ENCODE measurements at regions not wholly inside any gene's neighbourhood (a gene's known extent, or its start where the extent isn't known, plus 50 kb on each side); places are given as distances from the start of the nearest gene placed in this dataset.

DNA sequence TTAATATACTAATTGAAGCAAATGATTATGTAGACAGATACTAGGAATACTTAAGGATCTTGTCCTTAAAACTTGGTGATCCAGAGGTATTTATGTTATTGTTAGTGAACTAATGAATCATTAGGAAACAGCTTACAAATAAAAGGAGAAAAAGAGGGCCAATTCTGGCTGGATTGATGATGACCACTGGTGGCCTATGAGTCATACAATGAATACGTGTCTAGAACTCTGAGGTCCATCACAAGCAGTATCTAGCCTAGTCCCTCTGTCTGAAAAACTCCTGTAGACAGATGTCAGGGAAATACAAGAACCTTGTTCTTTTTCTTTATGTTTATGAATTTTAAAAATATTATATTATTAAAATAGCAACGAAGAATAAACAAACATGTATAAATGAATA lies 51.7 kb upstream of the RTL1 start:
- DNase-seq: no peak

- no peak for DNase-seq
Observed at GRCh38 chr14:100962494-100962893, 59.0 kb upstream of the RTL1 start.

DNA sequence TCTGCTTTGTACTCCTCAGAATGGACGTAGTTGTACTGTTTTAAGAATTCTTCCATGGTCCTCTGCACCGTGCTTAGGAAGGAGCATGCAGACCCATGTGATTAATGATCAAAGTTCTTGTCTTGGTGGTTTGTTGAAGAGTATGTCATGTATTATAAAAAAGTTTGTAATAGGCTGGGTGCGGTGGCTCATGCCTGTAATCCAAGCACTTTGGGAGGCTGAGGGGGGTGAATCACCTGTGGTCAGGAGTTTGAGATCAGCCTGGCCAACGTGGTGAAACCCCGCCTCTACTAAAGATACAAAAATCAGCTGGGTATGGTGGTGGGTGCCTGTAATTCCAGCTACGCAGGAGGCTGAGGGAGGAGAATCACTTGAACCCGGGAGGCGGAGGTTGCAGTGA lies 61.8 kb upstream of the RTL1 start:
- DNase-seq: no peak

GRCh38 chr14:100967178-100967577 lies 63.7 kb upstream of the RTL1 start:
- DNase-seq: no peak

- no peak for DNase-seq
Observed at GRCh38 chr14:100967930-100968329, 64.4 kb upstream of the RTL1 start.

- no peak for DNase-seq
Observed at GRCh38 chr14:100972118-100972897, 68.8 kb upstream of the RTL1 start.

DNA sequence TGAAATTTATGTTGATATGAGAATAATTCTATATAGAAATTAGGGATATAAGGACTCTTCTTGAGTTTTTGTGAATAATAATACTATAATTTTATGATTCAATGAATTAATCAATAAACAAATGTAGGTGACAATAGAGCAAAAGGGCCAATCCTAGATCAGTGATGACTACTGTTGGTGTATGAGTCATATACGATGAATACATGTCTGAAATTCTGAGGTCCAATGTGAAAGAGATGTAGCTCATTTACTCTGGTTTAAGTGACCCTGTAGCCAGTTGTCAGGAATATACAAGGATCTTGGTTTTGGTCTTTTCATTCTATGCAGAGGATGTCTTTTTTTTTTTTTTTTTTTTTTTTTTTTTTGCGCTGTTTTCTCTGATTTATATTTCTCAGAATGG lies 72.1 kb upstream of the RTL1 start:
- no peak for DNase-seq

DNA sequence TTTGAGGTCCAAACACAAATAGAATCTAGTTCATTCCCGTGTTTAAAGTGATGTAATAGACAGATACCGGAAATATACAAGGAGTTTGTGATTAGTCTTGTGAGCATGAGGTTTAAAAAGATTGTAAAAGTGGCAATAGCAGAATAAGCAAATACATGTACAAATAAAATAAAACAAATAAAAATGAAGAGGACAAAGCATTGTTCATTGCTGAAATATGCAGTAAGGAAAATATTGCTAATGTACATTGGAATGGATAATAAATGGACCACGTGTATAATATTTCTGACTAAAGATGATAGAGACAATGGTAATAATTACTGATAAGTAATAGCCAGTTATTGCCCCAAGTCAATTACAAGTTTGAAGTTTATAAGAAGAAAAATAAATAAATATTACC lies 75.6 kb upstream of the RTL1 start:
- DNase-seq: no peak

DNA sequence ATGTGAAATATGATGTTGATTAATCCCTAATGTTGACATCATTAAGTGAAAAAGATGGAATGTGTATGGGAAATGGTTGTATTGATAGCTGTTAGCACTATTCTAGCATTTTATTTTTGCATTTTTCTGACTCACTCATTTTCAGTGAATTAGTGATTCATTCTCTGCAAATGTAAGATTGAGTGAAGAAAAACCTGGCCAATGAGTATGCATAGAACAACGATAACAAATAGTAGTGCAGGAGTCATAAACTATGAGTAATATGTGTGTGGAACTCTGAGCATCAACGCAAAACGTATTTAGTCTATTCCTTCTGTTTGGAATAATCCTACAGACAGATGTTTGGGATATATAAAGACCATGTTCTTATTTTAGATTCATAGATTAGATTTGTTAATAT lies 76.3 kb upstream of the RTL1 start:
- no peak for DNase-seq

DNA sequence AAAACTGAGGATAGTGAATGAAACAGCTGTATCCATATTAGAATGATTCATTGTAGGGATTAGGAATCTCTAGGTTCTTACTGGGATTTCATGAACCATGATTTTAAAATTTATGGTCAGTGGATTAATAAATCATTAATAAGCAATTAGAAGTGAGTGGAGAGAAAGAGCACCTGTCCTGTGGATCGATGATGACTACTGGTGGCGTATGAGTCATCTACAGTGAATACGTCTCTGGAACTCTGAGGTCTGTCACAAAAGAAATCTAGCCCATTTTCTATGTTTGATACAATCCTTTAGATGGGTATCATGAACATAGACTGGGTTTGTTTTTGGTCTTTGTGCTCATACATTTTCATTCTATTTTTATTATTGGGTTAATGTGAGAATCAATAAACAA lies 77.3 kb upstream of the RTL1 start:
- no peak for DNase-seq

DNA sequence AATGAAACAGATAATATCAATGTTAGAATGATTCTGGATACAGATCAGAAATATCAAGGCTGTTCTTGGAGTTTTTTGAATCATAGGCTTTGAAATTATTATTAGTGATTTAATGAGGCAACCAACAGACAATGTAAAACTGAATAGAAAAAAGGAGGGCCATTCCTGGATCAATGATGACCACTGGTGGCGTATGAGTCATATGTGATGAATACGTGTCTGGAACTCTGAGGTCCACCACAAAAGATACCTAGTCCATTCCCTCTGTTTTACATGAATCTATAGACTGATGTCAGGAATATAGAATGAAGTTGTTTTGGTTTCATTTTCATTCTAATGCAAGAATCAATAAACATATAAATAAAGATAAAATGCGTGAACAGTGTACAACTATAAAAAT lies 78.3 kb upstream of the RTL1 start:
- DNase-seq: no peak

GRCh38 chr14:100982353-100982752 lies 78.8 kb upstream of the RTL1 start:
- no peak for DNase-seq

DNA sequence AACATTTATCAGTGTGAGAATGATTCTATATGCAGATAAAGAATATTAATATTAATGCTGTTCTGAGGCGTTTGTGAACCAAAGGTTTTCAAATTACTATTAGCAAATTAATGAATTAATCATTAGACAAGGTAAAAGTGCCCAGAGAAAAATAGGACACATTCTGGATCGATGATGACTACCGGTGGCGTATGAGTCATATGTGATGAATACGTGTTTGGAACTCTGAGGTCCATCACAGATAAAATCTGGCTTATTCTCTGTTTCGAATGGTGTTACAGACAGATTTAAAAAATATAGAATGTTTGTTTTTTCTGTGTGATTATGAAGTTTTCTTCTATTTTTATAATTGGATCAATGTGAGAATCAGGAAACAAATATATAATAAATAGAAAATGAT lies 79.2 kb upstream of the RTL1 start:
- no peak for DNase-seq

- DNase-seq: no peak
Observed at GRCh38 chr14:100983710-100984109, 80.2 kb upstream of the RTL1 start.

DNA sequence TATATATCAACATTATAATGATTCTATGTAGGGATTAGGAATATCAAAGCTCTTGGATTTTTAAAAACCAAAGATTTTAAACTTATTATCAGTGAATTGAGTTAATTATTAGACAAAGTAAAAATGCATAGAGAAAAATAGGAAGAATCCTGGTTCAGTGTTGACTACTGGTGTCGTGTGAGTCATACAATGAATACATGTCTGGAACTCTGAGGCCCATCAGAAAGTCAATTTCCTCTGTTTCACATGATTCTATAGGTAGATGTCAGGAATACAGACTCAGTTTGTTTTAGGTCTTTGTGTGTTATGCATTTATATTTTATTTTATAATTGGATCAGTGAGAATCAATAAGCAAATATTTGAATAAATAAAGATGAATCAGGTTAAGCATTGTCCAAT lies 84.5 kb upstream of the RTL1 start:
- DNase-seq: no peak

GRCh38 chr14:100988411-100988900 lies 84.9 kb upstream of the RTL1 start:
- no peak for DNase-seq

DNA sequence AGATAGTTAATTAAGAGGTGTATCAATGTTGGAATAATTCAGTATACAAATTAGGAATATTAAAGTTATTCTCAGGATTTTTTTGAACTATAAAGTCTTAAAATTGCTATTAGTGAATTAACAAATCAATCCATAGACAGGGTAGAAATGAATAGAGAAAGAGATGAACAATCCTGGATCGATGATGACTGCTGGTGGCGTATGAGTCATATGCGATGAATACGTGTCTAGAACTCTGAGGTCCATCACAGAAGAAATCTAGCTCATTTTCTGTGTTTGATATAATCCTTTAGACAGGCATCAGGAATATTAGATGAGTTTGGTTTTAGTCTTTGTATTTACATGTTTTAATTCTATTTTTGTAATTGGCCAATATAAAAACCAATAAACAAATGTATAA lies 85.4 kb upstream of the RTL1 start:
- no peak for DNase-seq

DNA sequence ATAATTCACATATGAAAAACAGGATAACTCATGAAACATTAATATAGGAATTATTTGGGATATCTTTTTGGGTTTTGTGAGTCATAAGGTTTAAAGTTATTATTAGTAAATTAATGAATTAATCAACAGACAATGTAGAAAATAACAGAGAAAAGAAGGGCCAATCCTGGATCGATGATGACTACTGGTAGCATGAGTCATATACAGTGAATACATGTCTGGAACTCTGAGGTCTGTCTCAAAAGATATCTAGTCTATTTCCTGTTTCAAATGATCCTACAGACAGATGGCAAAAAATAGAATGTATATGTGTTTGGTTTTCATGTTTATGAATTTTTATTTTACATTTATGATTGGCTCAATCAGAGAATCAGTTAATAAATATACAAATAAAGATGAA lies 86.4 kb upstream of the RTL1 start:
- no peak for DNase-seq

DNA sequence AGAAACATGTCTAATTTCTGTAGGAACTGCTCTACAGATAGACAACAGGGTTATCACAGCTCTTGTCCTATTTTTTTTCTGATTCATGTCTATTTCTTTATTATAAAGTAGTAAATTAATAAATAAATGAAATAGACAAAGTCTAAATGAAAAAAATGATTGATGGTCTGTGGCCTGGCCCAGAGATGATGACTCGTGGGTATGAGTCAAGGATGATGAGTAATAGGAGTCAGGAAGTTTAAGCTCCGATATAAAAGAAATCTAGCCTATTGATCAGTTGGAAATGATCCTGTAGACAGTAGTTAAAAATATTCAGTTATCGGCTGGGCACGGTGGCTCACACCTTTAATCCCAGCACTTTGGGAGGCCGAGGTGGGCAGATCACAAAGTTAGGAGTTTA lies 90.6 kb upstream of the RTL1 start:
- DNase-seq: no peak

DNA sequence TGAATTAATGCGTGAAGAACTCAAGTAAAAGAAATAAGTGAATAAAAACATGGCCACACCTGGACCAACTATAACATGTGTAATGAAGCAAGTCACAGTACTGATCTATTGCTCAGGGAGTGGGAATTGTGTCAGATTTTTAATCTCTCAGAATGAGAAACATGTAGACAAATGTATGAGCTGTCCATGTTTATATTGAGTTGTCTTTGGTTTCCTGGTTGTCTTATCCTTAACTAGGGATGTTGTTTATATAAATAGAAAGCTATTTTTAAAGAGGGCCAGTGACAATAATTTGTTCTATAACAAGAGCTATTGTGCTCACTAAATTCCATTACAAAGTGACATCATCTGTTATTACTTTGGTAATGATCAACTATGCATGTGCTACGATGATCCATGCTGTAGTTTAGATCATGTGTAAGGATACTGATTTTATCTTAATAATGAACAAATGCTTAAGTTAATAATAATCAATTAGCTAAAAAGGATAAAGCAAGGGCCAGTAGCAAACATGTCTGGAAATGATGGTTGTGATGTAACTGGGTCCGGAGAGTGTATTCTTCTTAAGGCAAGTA lies 91.3 kb upstream of the RTL1 start:
- no peak for DNase-seq

DNA sequence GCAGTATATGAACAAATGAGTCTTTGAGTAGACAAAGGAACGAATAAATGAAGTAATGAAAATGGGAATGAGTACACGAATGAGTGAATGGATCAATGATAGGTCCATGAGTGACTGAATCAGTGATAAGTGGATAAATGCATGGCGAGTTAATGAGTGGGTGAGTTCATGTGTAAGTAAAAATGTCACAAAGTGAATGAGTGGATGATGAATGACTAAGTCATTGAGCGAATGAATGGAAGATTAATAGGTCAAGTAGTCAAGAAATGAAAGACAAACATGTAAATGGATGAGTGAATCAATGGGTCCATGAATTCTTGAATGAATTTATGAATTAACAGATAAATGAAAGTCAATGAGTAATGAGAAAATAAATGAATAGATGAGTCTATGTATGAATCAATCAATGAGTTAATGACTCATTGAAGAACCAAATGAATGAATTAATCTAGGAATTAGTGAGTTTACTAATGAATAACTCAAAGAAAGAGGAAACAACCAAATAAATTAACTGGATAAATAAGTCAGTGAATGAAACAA lies 97.3 kb upstream of the RTL1 start:
- DNase-seq: no peak

DNA sequence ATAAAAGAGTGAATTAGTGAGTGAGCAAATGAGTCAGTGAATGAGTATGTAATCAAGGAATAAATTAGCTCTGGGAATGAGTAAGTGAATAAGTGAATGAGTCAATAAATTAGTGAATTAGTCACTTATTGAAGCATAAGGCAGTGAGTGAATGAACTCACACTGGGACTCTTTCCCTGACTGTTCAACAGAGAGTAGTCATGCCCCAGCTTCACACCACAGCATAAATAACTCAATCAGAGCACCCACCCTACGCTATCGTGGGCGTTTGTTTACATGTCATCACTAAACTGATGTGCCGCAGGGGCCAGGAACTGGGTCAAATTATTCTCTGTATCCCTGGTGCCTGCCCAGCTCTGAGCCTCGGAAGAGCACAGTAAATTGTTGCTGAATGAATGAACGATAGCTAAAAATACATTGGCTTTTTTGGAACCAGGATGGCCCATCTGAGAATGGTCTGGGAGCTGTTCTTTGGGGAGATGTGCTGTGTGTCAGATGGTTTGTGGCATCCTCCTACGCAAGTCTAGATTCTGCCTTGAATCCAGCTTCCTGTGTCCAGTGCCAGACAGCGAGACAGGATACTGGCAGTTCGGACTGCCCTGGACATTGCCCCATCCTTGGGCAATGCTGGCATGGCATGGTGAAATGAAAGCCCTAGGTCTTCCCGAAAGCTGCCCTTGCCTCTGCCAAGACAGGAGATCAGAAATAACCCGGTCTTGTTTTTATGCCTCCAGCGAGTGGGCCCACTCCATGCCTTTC lies 98.0 kb upstream of the RTL1 start:
- no peak for DNase-seq

DNA sequence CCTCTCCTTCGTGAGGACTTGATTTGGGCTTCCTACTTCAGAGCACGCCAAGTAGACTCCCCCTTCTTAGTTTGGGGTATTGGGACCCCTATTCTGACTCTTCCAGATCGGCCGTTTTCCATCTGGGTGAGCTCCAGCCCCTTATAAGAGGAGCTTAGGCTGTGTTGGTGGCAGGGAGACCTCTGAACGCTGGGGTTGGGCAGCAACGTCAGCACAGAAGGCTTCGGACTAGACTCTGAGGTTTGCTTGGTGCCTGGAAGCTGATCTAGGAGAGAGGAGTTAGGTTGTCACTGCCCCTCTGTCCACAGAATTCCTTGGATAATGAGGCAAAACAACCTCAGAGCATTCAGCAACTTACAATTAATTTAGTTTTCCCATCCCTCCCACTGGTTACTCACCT lies 99.2 kb upstream of the RTL1 start:
- no peak for DNase-seq

DNA sequence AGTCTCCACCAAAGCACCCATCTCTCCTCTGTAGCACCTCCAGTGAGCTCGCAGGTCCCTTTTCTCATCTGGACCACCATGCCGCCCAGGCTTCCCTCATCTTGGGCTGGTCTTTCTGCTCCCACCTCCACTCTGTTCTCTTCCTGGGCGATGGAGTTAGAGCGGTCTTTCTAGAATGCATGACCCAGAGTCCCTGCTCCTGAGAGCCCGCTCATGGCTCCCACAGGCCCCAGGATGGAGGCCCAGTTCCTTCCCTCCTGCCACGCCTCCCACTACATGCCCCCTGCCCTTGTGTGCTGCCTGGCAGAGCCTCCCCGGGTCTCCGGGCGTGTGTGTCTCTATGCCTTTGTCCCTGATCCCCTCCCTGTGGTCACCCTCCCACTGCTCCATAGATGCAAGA lies 100.7 kb upstream of the RTL1 start:
- DNase-seq: no peak

All from NCI-H1436 (cell line).